ENCODE measurements at regions not wholly inside any gene's neighbourhood (a gene's known extent, or its start where the extent isn't known, plus 50 kb on each side); places are given as distances from the start of the nearest gene placed in this dataset.

DNA sequence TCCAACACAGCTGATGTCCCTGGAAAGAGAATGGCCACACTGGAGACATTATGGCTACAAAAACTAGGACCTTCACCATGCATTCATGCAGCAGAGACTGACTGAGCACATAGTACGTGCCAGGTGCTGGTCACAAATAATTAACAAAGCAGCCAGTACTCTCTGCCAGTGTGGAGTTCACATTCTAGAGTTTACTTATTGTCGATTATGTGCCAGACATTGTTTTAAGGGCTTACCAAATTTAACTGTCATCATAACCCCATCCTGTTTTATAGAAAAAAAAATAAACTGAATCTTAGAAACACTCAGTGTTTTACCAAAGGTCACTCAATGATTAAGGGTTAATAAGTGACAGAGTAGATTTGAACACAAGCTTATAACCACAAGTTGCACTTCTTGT, 143.3 kb downstream of the RRAGC start:
- DNase-seq, result no peak

GRCh38 chr1:38715415-38715814, 144.2 kb downstream of the RRAGC start:
- no peak for DNase-seq

GRCh38 chr1:38712046-38712445, 147.5 kb downstream of the RRAGC start:
- no peak for DNase-seq

- no peak for DNase-seq
These were observed 150.8 kb downstream of the RRAGC start for GRCh38 chr1:38708701-38709258.

GRCh38 chr1:38701088-38701487, 158.5 kb downstream of the RRAGC start:
- DNase-seq, result no peak

GRCh38 chr1:38700077-38700470, 159.5 kb downstream of the RRAGC start:
- DNase-seq, result no peak

- DNase-seq, result no peak
These were observed 160.1 kb downstream of the RRAGC start for GRCh38 chr1:38699330-38700076.

DNA sequence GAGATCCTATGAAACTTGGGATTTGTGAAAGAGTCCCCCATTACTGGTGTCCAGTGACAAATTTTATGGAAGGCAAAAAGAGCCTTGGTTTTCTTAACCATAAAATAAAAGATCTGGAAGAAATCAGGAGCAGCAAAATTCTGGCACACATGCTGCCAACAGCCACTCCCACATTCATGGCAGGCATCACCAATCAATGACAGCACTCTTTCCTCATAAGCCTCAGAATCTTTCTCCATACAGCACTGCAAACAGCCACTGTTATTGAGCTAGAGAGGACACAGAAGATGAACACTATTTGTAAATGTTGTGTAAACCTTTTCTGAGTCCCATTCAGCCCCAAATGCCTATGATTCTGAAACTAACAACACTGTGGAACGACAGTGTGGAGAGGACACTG, 162.2 kb downstream of the RRAGC start:
- no peak for DNase-seq

DNA sequence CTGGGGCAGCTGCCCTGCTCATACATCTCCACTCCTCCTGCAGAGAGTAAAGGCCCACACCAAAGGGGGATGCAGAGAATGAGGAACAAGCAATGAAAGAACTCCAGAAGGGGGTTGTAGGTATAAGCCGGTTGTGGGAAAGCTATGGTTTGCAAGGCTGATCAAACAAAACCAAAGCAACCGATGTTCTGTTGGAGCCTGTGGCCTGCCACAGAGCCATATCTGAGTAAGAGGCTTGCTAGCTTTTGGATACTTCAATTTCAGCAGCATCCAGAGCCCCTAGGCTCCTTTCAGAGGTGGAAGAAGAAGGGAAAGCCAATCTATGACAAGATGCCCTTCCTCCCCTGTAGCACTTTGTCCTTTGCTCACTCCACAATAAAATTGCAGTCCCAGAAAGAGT, 163.2 kb downstream of the RRAGC start:
- no peak for DNase-seq

- DNase-seq, result no peak
These were observed 165.8 kb downstream of the RRAGC start for GRCh38 chr1:38693759-38694158.

DNA sequence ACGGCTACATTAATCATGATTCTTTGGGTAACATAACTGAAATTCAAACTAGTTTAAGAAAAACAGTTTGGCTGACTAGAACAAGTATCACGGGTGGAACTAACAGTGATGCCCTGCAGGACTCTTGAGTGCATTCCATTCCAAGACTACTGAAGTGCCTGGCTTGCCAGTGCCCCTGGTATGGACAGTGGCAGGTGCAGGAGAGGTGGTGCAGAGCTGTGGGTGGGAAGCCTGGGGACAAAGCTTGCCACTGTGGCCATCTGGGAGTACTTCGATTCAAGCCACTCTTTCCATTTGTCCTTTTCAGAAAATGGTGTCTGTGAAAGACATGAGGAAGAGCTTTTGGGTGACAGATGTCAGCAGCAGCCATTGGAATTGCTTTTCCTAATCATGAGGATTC, 166.5 kb downstream of the RRAGC start:
- no peak for DNase-seq

DNA sequence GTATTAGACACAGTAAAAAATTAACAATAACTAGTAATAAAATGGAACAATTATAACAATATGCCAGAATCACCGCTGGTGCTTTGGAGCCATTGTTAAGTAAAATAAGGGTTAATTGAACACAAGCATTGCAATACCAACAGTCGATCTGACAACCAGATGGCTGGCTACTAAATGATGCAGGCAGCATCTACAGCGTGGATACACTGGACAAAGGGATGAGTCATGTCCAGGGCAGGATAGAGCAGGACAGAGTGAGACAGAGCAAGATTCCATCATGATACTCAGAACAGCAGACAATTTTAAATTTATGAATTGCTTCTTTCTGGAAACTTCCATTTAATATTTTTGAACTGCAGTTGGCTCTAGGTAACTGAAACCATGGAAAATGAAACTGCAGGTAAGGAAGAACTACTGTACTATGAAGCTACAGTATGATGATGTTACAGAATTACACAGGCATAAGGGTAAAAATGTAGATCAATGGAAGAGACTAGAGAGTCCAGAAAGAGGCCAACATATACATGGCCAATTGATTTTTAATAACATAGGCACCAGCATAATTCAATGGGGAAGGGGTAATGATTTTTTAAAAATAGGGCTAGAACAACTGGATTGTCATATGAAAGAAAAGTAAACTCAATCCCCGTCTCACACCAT, 168.7 kb downstream of the RRAGC start:
- no peak for DNase-seq

GRCh38 chr1:38686927-38687255, 172.7 kb downstream of the RRAGC start:
- no peak for DNase-seq

DNA sequence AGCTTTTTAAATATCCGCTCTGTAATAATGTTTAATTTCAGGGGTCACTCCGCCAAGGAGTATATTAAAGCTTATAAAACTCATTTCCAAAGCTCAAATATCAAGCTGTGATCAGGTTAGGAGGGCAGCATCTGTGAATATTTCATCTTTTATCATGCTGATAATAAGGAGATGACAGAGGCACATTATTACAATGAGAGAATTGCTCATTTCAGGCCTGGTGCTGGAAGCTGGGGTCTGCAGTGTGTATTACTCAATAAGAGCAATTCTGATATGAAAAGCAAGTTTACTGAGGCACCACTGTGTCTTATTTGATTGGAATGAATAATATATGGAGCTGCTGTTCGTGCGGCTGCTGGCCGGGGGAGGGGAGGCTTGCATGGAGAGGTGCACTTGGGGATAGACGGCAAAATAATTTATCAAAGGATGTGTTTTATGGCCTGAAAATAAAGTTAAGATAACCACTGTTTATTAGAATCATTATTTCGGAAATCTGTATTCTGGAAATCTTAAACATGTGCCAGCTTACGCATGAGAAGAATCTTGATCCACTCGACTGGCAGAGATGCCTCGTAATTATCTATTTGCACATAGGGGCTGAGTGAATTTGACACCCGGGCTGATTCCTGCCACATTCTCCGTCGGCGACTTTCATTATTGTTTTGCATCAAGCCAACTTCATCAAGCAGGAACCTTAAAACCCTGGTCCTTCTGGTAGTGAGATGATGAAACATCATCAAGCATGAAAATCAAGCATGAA, 173.2 kb downstream of the RRAGC start:
- DNase-seq, result no peak

DNA sequence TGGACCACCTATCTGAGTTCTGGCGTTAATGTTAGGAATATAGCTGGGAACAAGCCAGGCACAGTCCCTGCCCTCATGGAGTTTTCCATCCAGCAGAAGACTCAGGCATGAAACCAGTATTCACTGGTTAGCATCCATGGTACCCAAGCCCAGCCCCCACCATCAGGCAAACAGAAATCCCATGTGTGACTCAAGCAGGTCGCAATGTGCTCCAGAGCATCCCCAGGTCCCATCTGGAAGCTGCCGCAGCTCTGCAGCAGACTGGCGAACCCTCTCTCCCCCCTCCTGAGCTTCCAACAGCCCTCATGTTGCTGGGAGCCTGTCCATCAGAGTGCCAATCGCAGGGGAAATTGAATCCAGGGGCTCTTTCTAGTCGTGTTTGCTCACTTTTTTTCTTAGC, 174.2 kb downstream of the RRAGC start:
- DNase-seq, result no peak

GRCh38 chr1:38680801-38681510, 178.6 kb downstream of the RRAGC start:
- DNase-seq, result no peak

DNA sequence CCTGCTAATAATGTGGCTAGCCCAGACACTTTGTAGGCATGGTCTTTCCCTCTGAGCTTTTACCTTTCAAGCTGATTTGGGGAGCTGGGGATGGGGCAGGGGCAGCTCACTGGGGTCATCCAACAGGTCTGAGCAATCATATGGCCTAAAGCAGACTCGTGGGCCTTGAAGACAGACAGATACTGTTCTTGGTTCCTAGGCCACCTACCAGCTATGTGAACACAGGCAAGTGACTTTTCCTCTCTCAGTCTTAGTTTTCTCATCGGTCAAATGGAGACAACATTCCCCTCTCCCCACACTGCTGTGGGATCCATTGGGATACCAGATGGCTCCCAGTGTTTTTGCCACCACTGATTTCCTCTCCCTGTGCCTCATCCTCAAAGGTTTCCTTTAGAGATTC, 181.8 kb downstream of the RRAGC start:
- no peak for DNase-seq

DNA sequence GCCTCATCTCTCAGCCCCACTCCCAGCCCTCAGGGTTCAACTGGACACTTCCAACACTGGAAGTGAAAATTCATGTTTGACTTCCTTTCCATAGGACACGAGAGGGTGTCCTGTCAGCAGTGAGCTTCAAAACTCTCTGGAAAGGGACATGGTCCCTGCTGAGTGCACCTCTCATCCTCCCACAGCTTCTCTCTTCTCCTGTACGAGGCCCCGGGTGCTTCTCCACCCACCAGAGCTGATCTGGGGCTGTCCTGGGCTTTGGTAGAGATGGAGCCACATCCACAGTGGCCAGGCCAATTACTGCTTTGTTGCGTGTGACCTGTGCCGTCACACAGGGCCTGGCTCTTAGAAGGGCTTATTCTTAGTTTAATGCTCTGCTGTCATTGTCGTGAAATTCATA, 182.3 kb downstream of the RRAGC start:
- no peak for DNase-seq

GRCh38 chr1:38672692-38673091, 186.9 kb downstream of the RRAGC start:
- no peak for DNase-seq

GRCh38 chr1:38671221-38671620, 188.4 kb downstream of the RRAGC start:
- DNase-seq, result peak; percentile 24

GRCh38 chr1:38670544-38671122, 188.9 kb downstream of the RRAGC start:
- no peak for DNase-seq

DNA sequence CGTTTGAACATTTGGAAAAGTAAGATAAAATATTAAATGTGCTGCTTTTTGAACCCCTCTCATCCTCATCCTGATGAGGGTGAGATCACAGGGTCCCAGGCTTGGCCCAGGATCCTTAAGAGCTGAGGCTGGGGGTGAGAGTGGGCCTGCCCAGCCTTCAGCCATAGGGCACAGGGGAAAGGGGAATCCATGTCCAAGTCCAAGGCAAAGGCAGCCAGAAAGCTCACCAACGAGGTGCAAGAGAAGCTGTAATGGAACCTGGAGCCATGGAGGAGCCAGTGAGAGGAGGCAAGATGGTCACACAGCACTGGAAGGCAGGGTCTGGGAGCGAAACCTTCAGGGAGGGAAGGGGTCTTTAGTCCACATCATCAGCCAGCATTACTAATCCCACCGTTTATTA, 191.9 kb downstream of the RRAGC start:
- DNase-seq, result no peak

GRCh38 chr1:38662126-38662525, 197.4 kb downstream of the RRAGC start:
- peak; percentile 24 for DNase-seq

Measured in midbrain (tissue), 1 donor.